ENCODE measurements at regions not wholly inside any gene's neighbourhood (a gene's known extent, or its start where the extent isn't known, plus 50 kb on each side); places are given as distances from the start of the nearest gene placed in this dataset.

- Histone ChIP-seq H3K9me3 (peaks cover 4% of the 10 kb centered on the region), H3K4me1 (no peaks in the 10 kb centered on the region), H3K36me3 (ENCODE audit: insufficient read depth in 1 of 2, low read depth in 1 of 2) (no peaks in the 10 kb centered on the region), H3K27ac (no peak overlapping the region), H3K4me3 (no peak overlapping the region), H3K27me3 (ENCODE audit: insufficient read depth in 3 of 3, low read length in 2 of 3) (no peaks in the 10 kb centered on the region)
- DNase-seq: no peak
- WGBS, 3 donors: 76 to 90% (median 85%) methylated on average over 2 of the region's 2 CpGs
- ATAC-seq: no peak
- no peak for TF ChIP-seq CTCF (IDR thresholded peaks at IDR 0.05)
- intact Hi-C loops (cut with DNase I): no loop called here
Observed at GRCh38 chr5:68762201-68762600, 331.6 kb upstream of the SLC30A5 start.

- H3K27ac ChIP-seq: no peak overlapping the region
- peaks cover 13% of the 10 kb centered on the region for H3K4me1 ChIP-seq
- ATAC-seq (peak in 3 of 4 donors; percentile 47 to 81 (median 59)), DNase-seq (no peak)
- no peaks in the 10 kb centered on the region for H3K27me3 ChIP-seq (ENCODE audit: insufficient read depth in 3 of 3, low read length in 2 of 3)
- 39 to 64% (median 49%) methylated on average over 4 of the region's 4 CpGs for WGBS, 3 donors
- no peak overlapping the region for H3K4me3 ChIP-seq
- intact Hi-C loops (cut with DNase I): no loop called here
- no peak for TF ChIP-seq CTCF (IDR thresholded peaks at IDR 0.05)
- no peaks in the 10 kb centered on the region for H3K36me3 ChIP-seq (ENCODE audit: insufficient read depth in 1 of 2, low read depth in 1 of 2)
- peaks cover 4% of the 10 kb centered on the region for H3K9me3 ChIP-seq
Observed at GRCh38 chr5:68766952-68767464, 326.8 kb upstream of the SLC30A5 start.

- Histone ChIP-seq H3K4me3 (no peak overlapping the region), H3K9me3 (no peaks in the 10 kb centered on the region), H3K36me3 (ENCODE audit: insufficient read depth in 1 of 2, low read depth in 1 of 2) (no peaks in the 10 kb centered on the region), H3K4me1 (peaks cover 13% of the 10 kb centered on the region), H3K27ac (peak overlapping the region; percentile 72), H3K27me3 (ENCODE audit: insufficient read depth in 3 of 3, low read length in 2 of 3) (no peaks in the 10 kb centered on the region)
- WGBS, 3 donors: 31 to 44% (median 32%) methylated on average over 3 of the region's 3 CpGs
- intact Hi-C loops (cut with DNase I): no loop called here
- ATAC-seq (peak in 3 of 4 donors; percentile 57 to 84 (median 80)), DNase-seq (no peak)
- TF ChIP-seq CTCF (IDR thresholded peaks at IDR 0.05): no peak
Observed at GRCh38 chr5:68770551-68770950, 323.3 kb upstream of the SLC30A5 start.

GRCh38 chr5:68771221-68771620, 322.6 kb upstream of the SLC30A5 start:
- TF ChIP-seq CTCF (IDR thresholded peaks at IDR 0.05): no peak
- peaks cover 13% of the 10 kb centered on the region for H3K4me1 ChIP-seq
- ATAC-seq (peak in 2 of 4 donors; percentile 40 to 63), DNase-seq (no peak)
- intact Hi-C loops (cut with DNase I): no loop called here
- 50 to 58% (median 53%) methylated on average over 4 of the region's 4 CpGs for WGBS, 3 donors
- no peaks in the 10 kb centered on the region for H3K27me3 ChIP-seq (ENCODE audit: insufficient read depth in 3 of 3, low read length in 2 of 3)
- no peak overlapping the region for H3K4me3 ChIP-seq
- H3K27ac ChIP-seq: peak overlapping the region; percentile 72
- H3K9me3 ChIP-seq: no peaks in the 10 kb centered on the region
- no peaks in the 10 kb centered on the region for H3K36me3 ChIP-seq (ENCODE audit: insufficient read depth in 1 of 2, low read depth in 1 of 2)

- DNase-seq (no peak), ATAC-seq (no peak)
- Histone ChIP-seq H3K4me1 (peaks cover 13% of the 10 kb centered on the region), H3K27me3 (ENCODE audit: insufficient read depth in 3 of 3, low read length in 2 of 3) (no peaks in the 10 kb centered on the region), H3K9me3 (no peaks in the 10 kb centered on the region), H3K36me3 (ENCODE audit: insufficient read depth in 1 of 2, low read depth in 1 of 2) (no peaks in the 10 kb centered on the region), H3K4me3 (no peak overlapping the region), H3K27ac (peak overlapping the region; percentile 72)
- intact Hi-C loops (cut with DNase I): no loop called here
- 20 to 35% (median 25%) methylated on average over 3 of the region's 3 CpGs for WGBS, 3 donors
- no peak for TF ChIP-seq CTCF (IDR thresholded peaks at IDR 0.05)
Observed at GRCh38 chr5:68771732-68772131, 322.1 kb upstream of the SLC30A5 start.
